Esophagus squamous epithelium (tissue), 5 donors: ENCODE measurements at regions not wholly inside any gene's neighbourhood (a gene's known extent, or its start where the extent isn't known, plus 50 kb on each side); places are given as distances from the start of the nearest gene placed in this dataset.

ENCODE experiments used
- DNase-seq: peaks from one replicate; lab custom pipeline; 2025; lab: John Stamatoyannopoulos, UW
- H3K27ac ChIP-seq, 4 donors: fragments of 200-600 bp; sonication (generic); one replicate each; pipeline ENCODE4 v1.5.1; 2016 to 2019; ENCODE audit warnings: mild to moderate bottlenecking in 1 of 4
- H3K27me3 ChIP-seq, 4 donors: fragments of 200-600 bp; sonication (generic); 1 replicate in 3 of 4; 2 replicates in 1 of 4; pipeline versions ENCODE4 v1.5.1 to v1.6.0; 2017 to 2021; ENCODE audit warnings: antibody characterized with exemption in 1 of 4
- H3K36me3 ChIP-seq, 3 donors: fragments of 200-600 bp; sonication (generic); one replicate each; pipeline ENCODE4 v1.5.1; 2016 to 2019
- H3K4me1 ChIP-seq, 3 donors: fragments of 200-600 bp; sonication (generic); one replicate each; pipeline ENCODE4 v1.5.1; 2017 to 2019
- H3K4me3 ChIP-seq, 4 donors: fragments of 200-600 bp; sonication (generic); 1 replicate in 3 of 4; 2 replicates in 1 of 4; pipeline ENCODE4 v1.5.1; 2016 to 2019; ENCODE audit warnings: mild to moderate bottlenecking in 2 of 4, moderate library complexity in 1 of 4
- H3K9me3 ChIP-seq, 3 donors: fragments of 200-600 bp; sonication (generic); one replicate each; pipeline ENCODE4 v1.5.1; 2016 to 2019
- CTCF ChIP-seq, 6 experiments: fragments of 450-650 bp in 4 of 6; fragments of 200-600 bp in 2 of 6; sonication (generic) in 2 of 6; IDR thresholded peaks; one replicate each; pipeline ENCODE4 v1.5.1; 2016 to 2019; ENCODE audit warnings: antibody characterized with exemption in 6 of 6, mild to moderate bottlenecking in 4 of 6, moderate library complexity in 4 of 6
- POLR2A ChIP-seq, 4 donors: fragments of 450-650 bp; IDR thresholded peaks; one replicate each; pipeline ENCODE4 v1.6.1; 2017; ENCODE audit warnings: antibody characterized with exemption in 4 of 4, mild to moderate bottlenecking in 4 of 4, moderate library complexity in 3 of 4
- WGBS, 2 donors: methylation state at CpG; one replicate each; pipeline ENCODE4 v1.1.5; 2018; 5-methylcytosine and 5-hydroxymethylcytosine counted together
- intact Hi-C: fragments of 100-400 bp; cut with DNase I; formaldehyde crosslinking; loops from one replicate; pipeline ENCODE4 v1.15.0; 2022
- donor health status: DM: yes; HTN: yes; CAD: no.

- Histone ChIP-seq H3K9me3 (no peaks in the 10 kb centered on the region), H3K4me3 (no peak overlapping the region), H3K36me3 (no peaks in the 10 kb centered on the region), H3K27ac (no peak overlapping the region), H3K27me3 (no peaks in the 10 kb centered on the region), H3K4me1 (no peaks in the 10 kb centered on the region)
- WGBS, 2 donors, result 82 to 86% methylated on average over 1 of the region's 1 CpG
- no peak for DNase-seq
- TF ChIP-seq POLR2A (IDR thresholded peaks at IDR 0.05), result no peak
- no peak for TF ChIP-seq CTCF (IDR thresholded peaks at IDR 0.05)
- intact Hi-C loops, result no loop called here
These were observed 606.6 kb downstream of the TBL1XR1 start for GRCh38 chr3:176590722-176591121.

- Histone ChIP-seq H3K27ac (no peak overlapping the region), H3K9me3 (no peaks in the 10 kb centered on the region), H3K4me3 (no peak overlapping the region), H3K36me3 (no peaks in the 10 kb centered on the region), H3K27me3 (no peaks in the 10 kb centered on the region), H3K4me1 (no peaks in the 10 kb centered on the region)
- TF ChIP-seq CTCF (IDR thresholded peaks at IDR 0.05) (no peak), POLR2A (IDR thresholded peaks at IDR 0.05) (no peak)
- no peak for DNase-seq
- intact Hi-C loops, result no loop called here
- WGBS, 2 donors, result 61 to 74% methylated on average over 2 of the region's 2 CpGs
These were observed 610.2 kb downstream of the TBL1XR1 start for GRCh38 chr3:176587089-176587488.

- no peaks in the 10 kb centered on the region for H3K36me3 ChIP-seq
- no peak for TF ChIP-seq POLR2A (IDR thresholded peaks at IDR 0.05)
- TF ChIP-seq CTCF (IDR thresholded peaks at IDR 0.05), result no peak
- no peaks in the 10 kb centered on the region for H3K4me1 ChIP-seq
- H3K9me3 ChIP-seq, result no peaks in the 10 kb centered on the region
- intact Hi-C loops, result no loop called here
- no peak overlapping the region for H3K4me3 ChIP-seq
- no peaks in the 10 kb centered on the region for H3K27me3 ChIP-seq
- no peak for DNase-seq
- H3K27ac ChIP-seq, result no peak overlapping the region
These were observed 612.7 kb downstream of the TBL1XR1 start for GRCh38 chr3:176584413-176585176.

GRCh38 chr3:176583956-176584355 is 613.3 kb downstream of the TBL1XR1 start:
- WGBS, 2 donors, result 100% methylated on average over 1 of the region's 1 CpG
- DNase-seq, result no peak
- Histone ChIP-seq H3K36me3 (no peaks in the 10 kb centered on the region), H3K4me3 (no peak overlapping the region), H3K9me3 (no peaks in the 10 kb centered on the region), H3K27me3 (no peaks in the 10 kb centered on the region), H3K4me1 (no peaks in the 10 kb centered on the region), H3K27ac (no peak overlapping the region)
- TF ChIP-seq CTCF (IDR thresholded peaks at IDR 0.05) (no peak), POLR2A (IDR thresholded peaks at IDR 0.05) (no peak)
- intact Hi-C loops, result no loop called here

GRCh38 chr3:176581589-176581988 is 615.7 kb downstream of the TBL1XR1 start:
- no peaks in the 10 kb centered on the region for H3K4me1 ChIP-seq
- no peaks in the 10 kb centered on the region for H3K36me3 ChIP-seq
- intact Hi-C loops, result no loop called here
- H3K27me3 ChIP-seq, result no peaks in the 10 kb centered on the region
- no peak overlapping the region for H3K27ac ChIP-seq
- 77 to 85% methylated on average over 1 of the region's 1 CpG for WGBS, 2 donors
- no peak overlapping the region for H3K4me3 ChIP-seq
- no peaks in the 10 kb centered on the region for H3K9me3 ChIP-seq
- DNase-seq, result no peak
- TF ChIP-seq CTCF (IDR thresholded peaks at IDR 0.05) (no peak), POLR2A (IDR thresholded peaks at IDR 0.05) (no peak)
